CD8-positive, alpha-beta memory T cell (primary cell): ENCODE measurements at regions not wholly inside any gene's neighbourhood (a gene's known extent, or its start where the extent isn't known, plus 50 kb on each side); places are given as distances from the start of the nearest gene placed in this dataset.
A peak's percentile ranks its signal among the peaks of the same experiment; 100 is the strongest.

Experiments used
- CTCF ChIA-PET: fragments of 350-600 bp; sonication (Branson Sonifier 250); formaldehyde crosslinking; loops from one replicate; lab custom pipeline; 2021; ENCODE audit warnings: antibody characterized with exemption; lab: Charles Lee
- POLR2A ChIA-PET: fragments of 350-600 bp; sonication (Branson Sonifier 250); formaldehyde crosslinking; loops from one replicate; lab custom pipeline; 2021; ENCODE audit warnings: antibody characterized with exemption; lab: Charles Lee
- DNase-seq, 5 donors: peaks; one replicate each; pipeline versions ENCODE4 v3.0.0 to v3.0.0-alpha.2; 2020 to 2022; ENCODE audit warnings: mixed read lengths in 1 of 5
- H3K27ac ChIP-seq: one replicate; pipeline ENCODE4 v1.7.0; 2013; ENCODE audit warnings: low read depth, mild to moderate bottlenecking, low read length, moderate library complexity
- H3K27me3 ChIP-seq: 2 replicates; pipeline ENCODE4 v1.7.0; 2013; ENCODE audit warnings: low read length, mild to moderate bottlenecking; ENCODE audit not compliant: insufficient read depth, poor library complexity, severe bottlenecking
- H3K36me3 ChIP-seq: 2 replicates; pipeline ENCODE4 v1.7.0; 2013; ENCODE audit warnings: mild to moderate bottlenecking, low read length, moderate library complexity; ENCODE audit not compliant: insufficient read depth
- H3K4me1 ChIP-seq: 2 replicates; pipeline ENCODE4 v1.7.0; 2013; ENCODE audit warnings: mild to moderate bottlenecking, low read length, moderate library complexity; ENCODE audit not compliant: insufficient read depth
- H3K4me3 ChIP-seq: 2 replicates; pipeline ENCODE4 v1.7.0; 2013; ENCODE audit warnings: mild to moderate bottlenecking, low read length
- H3K9me3 ChIP-seq: 2 replicates; pipeline ENCODE4 v1.7.0; 2013; ENCODE audit warnings: mild to moderate bottlenecking, low read length
- H3K27ac Mint-ChIP-seq, 8 donors: one replicate each; pipeline ENCODE4 v1.8.0; 2020 to 2021; ENCODE audit warnings: mixed read lengths in 8 of 8, mild to moderate bottlenecking in 6 of 8, inconsistent platforms in 3 of 8, moderate library complexity in 3 of 8
- H3K27me3 Mint-ChIP-seq, 2 donors: one replicate each; pipeline ENCODE4 v1.8.0; 2020 to 2021; ENCODE audit warnings: mixed read lengths in 2 of 2, mild to moderate bottlenecking in 1 of 2, moderate library complexity in 1 of 2
- H3K36me3 Mint-ChIP-seq, 3 donors: one replicate each; pipeline ENCODE4 v1.8.0; 2020 to 2021; ENCODE audit warnings: mixed read lengths in 3 of 3, inconsistent platforms in 1 of 3, mild to moderate bottlenecking in 1 of 3
- H3K4me1 Mint-ChIP-seq, 3 donors: one replicate each; pipeline ENCODE4 v1.8.0; 2020 to 2021; ENCODE audit warnings: mixed read lengths in 3 of 3, inconsistent platforms in 1 of 3, mild to moderate bottlenecking in 1 of 3
- H3K4me3 Mint-ChIP-seq, 7 donors: one replicate each; pipeline ENCODE4 v1.8.0; 2020 to 2021; ENCODE audit warnings: mixed read lengths in 7 of 7, mild to moderate bottlenecking in 6 of 7, moderate library complexity in 4 of 7, inconsistent platforms in 2 of 7
- H3K9me3 Mint-ChIP-seq, 5 donors: one replicate each; pipeline ENCODE4 v1.8.0; 2020 to 2022; ENCODE audit warnings: mixed read lengths in 5 of 5, mild to moderate bottlenecking in 3 of 5, moderate library complexity in 2 of 5, inconsistent platforms in 1 of 5

DNA sequence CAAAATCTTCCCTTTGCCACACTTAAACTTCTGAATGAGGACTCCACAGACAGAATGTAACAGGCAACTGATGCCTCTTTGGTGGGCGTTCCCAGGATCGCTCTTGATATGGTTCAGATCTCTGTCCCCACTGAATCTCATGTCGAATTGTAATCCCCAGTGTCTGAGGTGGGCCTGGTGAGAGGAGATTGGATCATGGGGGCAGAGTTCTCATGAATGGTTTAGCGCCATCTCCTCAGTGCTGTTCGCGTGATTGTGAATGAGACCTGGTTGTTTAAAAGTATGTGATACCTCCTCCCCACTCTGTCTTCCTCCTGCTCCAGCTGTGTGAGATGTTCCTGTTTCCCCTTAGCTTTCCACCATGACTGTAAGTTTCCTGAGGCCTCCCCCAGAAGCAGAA is 111.1 kb upstream of the SLC66A3 start:
- H3K4me3 Mint-ChIP-seq, result no peak overlapping the region
- ChIA-PET POLR2A (no interaction called here), CTCF (no interaction called here)
- Histone ChIP-seq H3K36me3 (no peaks in the 10 kb centered on the region), H3K4me3 (no peak overlapping the region), H3K9me3 (no peaks in the 10 kb centered on the region), H3K27ac (no peak overlapping the region), H3K4me1 (no peaks in the 10 kb centered on the region), H3K27me3 (no peaks in the 10 kb centered on the region)
- DNase-seq, result no peak
- H3K36me3 Mint-ChIP-seq, result peaks cover 0 to 5% (median 0%) of the 10 kb centered on the region in 3 donors
- H3K27ac Mint-ChIP-seq, result no peak overlapping the region
- H3K9me3 Mint-ChIP-seq, result peaks cover 8 to 10% (median 9%) of the 10 kb centered on the region in 5 donors
- H3K4me1 Mint-ChIP-seq, result no peaks in the 10 kb centered on the region
- H3K27me3 Mint-ChIP-seq, result peaks cover 14 to 39% of the 10 kb centered on the region in 2 donors

GRCh38 chr2:11045294-11045693 is 110.0 kb upstream of the SLC66A3 start:
- ChIA-PET CTCF (no interaction called here), POLR2A (no interaction called here)
- Histone ChIP-seq H3K4me3 (no peak overlapping the region), H3K27me3 (no peaks in the 10 kb centered on the region), H3K36me3 (no peaks in the 10 kb centered on the region), H3K9me3 (no peaks in the 10 kb centered on the region), H3K4me1 (no peaks in the 10 kb centered on the region), H3K27ac (no peak overlapping the region)
- H3K27me3 Mint-ChIP-seq, result peaks cover 13 to 36% of the 10 kb centered on the region in 2 donors
- no peak for DNase-seq
- H3K4me1 Mint-ChIP-seq, result no peaks in the 10 kb centered on the region
- no peak overlapping the region for H3K27ac Mint-ChIP-seq
- H3K36me3 Mint-ChIP-seq, result no peaks in the 10 kb centered on the region
- no peaks in the 10 kb centered on the region for H3K9me3 Mint-ChIP-seq
- no peak overlapping the region for H3K4me3 Mint-ChIP-seq

- no peaks in the 10 kb centered on the region for H3K36me3 Mint-ChIP-seq
- no peaks in the 10 kb centered on the region for H3K9me3 Mint-ChIP-seq
- no peak overlapping the region for H3K27ac Mint-ChIP-seq
Observed at GRCh38 chr2:11048335-11049008, 106.8 kb upstream of the SLC66A3 start.

GRCh38 chr2:11050565-11050964 is 104.7 kb upstream of the SLC66A3 start:
- H3K4me1 Mint-ChIP-seq, result peaks cover 0 to 6% (median 4%) of the 10 kb centered on the region in 3 donors
- H3K4me3 ChIP-seq, result no peak overlapping the region
- H3K27me3 Mint-ChIP-seq, result peaks cover 6 to 11% of the 10 kb centered on the region in 2 donors
- H3K27ac ChIP-seq, result no peak overlapping the region
- ChIA-PET POLR2A (no interaction called here), CTCF (no interaction called here)
- H3K36me3 ChIP-seq, result no peaks in the 10 kb centered on the region
- H3K9me3 Mint-ChIP-seq, result no peaks in the 10 kb centered on the region
- no peaks in the 10 kb centered on the region for H3K9me3 ChIP-seq
- no peak for DNase-seq
- H3K4me3 Mint-ChIP-seq, result no peak overlapping the region
- H3K27me3 ChIP-seq, result no peaks in the 10 kb centered on the region
- H3K4me1 ChIP-seq, result no peaks in the 10 kb centered on the region
- H3K27ac Mint-ChIP-seq, result no peak overlapping the region
- no peaks in the 10 kb centered on the region for H3K36me3 Mint-ChIP-seq

More at GRCh38 chr2:11048335-11049008, 106.8 kb upstream of the SLC66A3 start:
- Histone ChIP-seq H3K36me3 (no peaks in the 10 kb centered on the region), H3K27ac (no peak overlapping the region), H3K4me1 (no peaks in the 10 kb centered on the region), H3K9me3 (no peaks in the 10 kb centered on the region), H3K4me3 (no peak overlapping the region), H3K27me3 (no peaks in the 10 kb centered on the region)
- Mint-ChIP-seq H3K4me3 (no peak overlapping the region), H3K27me3 (peaks cover 13 to 21% of the 10 kb centered on the region in 2 donors), H3K4me1 (no peaks in the 10 kb centered on the region)
- DNase-seq, result no peak
- CTCF ChIA-PET, result no interaction called here
- POLR2A ChIA-PET, result no interaction called here

- Mint-ChIP-seq H3K9me3 (no peaks in the 10 kb centered on the region), H3K36me3 (no peaks in the 10 kb centered on the region), H3K27ac (peak overlapping the region in 1 of 8 donors; percentile 89), H3K4me3 (no peak overlapping the region), H3K4me1 (peaks cover 0 to 6% (median 4%) of the 10 kb centered on the region in 3 donors), H3K27me3 (peaks cover 6 to 11% of the 10 kb centered on the region in 2 donors)
- no peaks in the 10 kb centered on the region for H3K4me1 ChIP-seq
- H3K27ac ChIP-seq, result no peak overlapping the region
- H3K9me3 ChIP-seq, result no peaks in the 10 kb centered on the region
- ChIA-PET CTCF (no interaction called here), POLR2A (no interaction called here)
- DNase-seq, result no peak
- H3K27me3 ChIP-seq, result no peaks in the 10 kb centered on the region
- H3K4me3 ChIP-seq, result no peak overlapping the region
- H3K36me3 ChIP-seq, result no peaks in the 10 kb centered on the region
Observed at GRCh38 chr2:11051280-11051679, 104.0 kb upstream of the SLC66A3 start.

GRCh38 chr2:11053546-11053945 is 101.7 kb upstream of the SLC66A3 start:
- no peak overlapping the region for H3K27ac Mint-ChIP-seq
- DNase-seq, result no peak
- POLR2A ChIA-PET, result no interaction called here
- Histone ChIP-seq H3K27me3 (no peaks in the 10 kb centered on the region), H3K9me3 (no peaks in the 10 kb centered on the region), H3K36me3 (no peaks in the 10 kb centered on the region), H3K27ac (no peak overlapping the region), H3K4me3 (no peak overlapping the region), H3K4me1 (no peaks in the 10 kb centered on the region)
- H3K27me3 Mint-ChIP-seq, result peaks cover 4 to 22% of the 10 kb centered on the region in 2 donors
- no peaks in the 10 kb centered on the region for H3K36me3 Mint-ChIP-seq
- H3K4me3 Mint-ChIP-seq, result no peak overlapping the region
- H3K9me3 Mint-ChIP-seq, result peaks cover 0 to under 1% (median 0%) of the 10 kb centered on the region in 5 donors
- peaks cover 0 to 6% (median 4%) of the 10 kb centered on the region in 3 donors for H3K4me1 Mint-ChIP-seq
- CTCF ChIA-PET, result no interaction called here

- peaks cover 0 to 6% (median 4%) of the 10 kb centered on the region in 3 donors for H3K4me1 Mint-ChIP-seq
- peaks cover 0 to 22% of the 10 kb centered on the region in 2 donors for H3K27me3 Mint-ChIP-seq
- Histone ChIP-seq H3K4me1 (no peaks in the 10 kb centered on the region), H3K9me3 (no peaks in the 10 kb centered on the region), H3K27me3 (no peaks in the 10 kb centered on the region), H3K36me3 (no peaks in the 10 kb centered on the region), H3K27ac (no peak overlapping the region), H3K4me3 (no peak overlapping the region)
- POLR2A ChIA-PET, result no interaction called here
- no peak for DNase-seq
- CTCF ChIA-PET, result no interaction called here
- H3K27ac Mint-ChIP-seq, result no peak overlapping the region
- no peaks in the 10 kb centered on the region for H3K36me3 Mint-ChIP-seq
- peaks cover under 1 to 11% (median 2%) of the 10 kb centered on the region in 5 donors for H3K9me3 Mint-ChIP-seq
- no peak overlapping the region for H3K4me3 Mint-ChIP-seq
Observed at GRCh38 chr2:11054783-11055678, 100.2 kb upstream of the SLC66A3 start.

DNA sequence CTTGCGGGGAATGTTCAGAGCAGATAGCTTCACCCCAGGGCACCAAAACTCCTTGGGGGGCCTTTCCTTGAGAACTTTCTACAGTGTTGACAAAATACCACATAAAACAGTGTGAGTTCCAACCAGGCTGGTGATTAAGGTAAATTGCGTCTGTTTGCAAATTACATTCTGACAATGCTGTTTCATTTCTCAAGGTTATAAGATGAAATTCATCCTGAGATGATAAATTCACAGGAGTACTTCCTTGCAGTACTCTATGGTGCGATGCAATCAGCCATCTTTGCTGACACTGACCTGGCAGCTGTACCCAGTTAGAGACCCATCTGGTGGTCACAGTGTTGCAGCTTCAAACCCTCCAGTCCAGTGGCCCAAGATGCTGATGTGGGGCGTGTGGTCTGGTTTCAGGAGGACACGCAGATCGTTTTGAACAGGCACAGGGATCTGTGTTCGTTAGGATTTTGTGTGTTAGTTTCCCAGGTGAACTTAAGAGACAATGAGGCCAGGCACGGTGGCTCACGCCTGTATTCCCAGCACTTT is 99.5 kb upstream of the SLC66A3 start:
- H3K4me3 Mint-ChIP-seq, result no peak overlapping the region
- Histone ChIP-seq H3K27ac (no peak overlapping the region), H3K9me3 (peaks cover 2% of the 10 kb centered on the region), H3K4me3 (no peak overlapping the region), H3K36me3 (no peaks in the 10 kb centered on the region), H3K27me3 (peaks cover under 1% of the 10 kb centered on the region), H3K4me1 (no peaks in the 10 kb centered on the region)
- H3K27me3 Mint-ChIP-seq, result peaks cover 5 to 18% of the 10 kb centered on the region in 2 donors
- no peak for DNase-seq
- H3K4me1 Mint-ChIP-seq, result peaks cover 0 to 6% (median 4%) of the 10 kb centered on the region in 3 donors
- no peaks in the 10 kb centered on the region for H3K36me3 Mint-ChIP-seq
- no peak overlapping the region for H3K27ac Mint-ChIP-seq
- peaks cover 7 to 18% (median 8%) of the 10 kb centered on the region in 5 donors for H3K9me3 Mint-ChIP-seq
- ChIA-PET POLR2A (no interaction called here), CTCF (no interaction called here)
